PC-9 (cell line): ENCODE measurements at regions not wholly inside any gene's neighbourhood (a gene's known extent, or its start where the extent isn't known, plus 50 kb on each side); places are given as distances from the start of the nearest gene placed in this dataset.

Source experiments
- BruUV-seq: library from RNA; stranded (reverse); fragments of 400-500 nt; replicated peaks from 2 replicates; lab custom pipeline; 2021; lab: Mats Ljungman, UMichigan
- CTCF ChIA-PET: fragments of 300-600 bp; sonication (Branson Sonifier 250); formaldehyde crosslinking; loops from one replicate; lab custom pipeline; 2022; ENCODE audit warnings: antibody characterized with exemption; lab: Charles Lee
- POLR2A ChIA-PET: fragments of 300-600 bp; sonication (Branson Sonifier 250); formaldehyde crosslinking; loops from one replicate; lab custom pipeline; 2022; ENCODE audit warnings: antibody characterized with exemption; ENCODE audit not compliant: unreplicated experiment; lab: Charles Lee
- DNase-seq, 2 experiments: peaks; one replicate each; pipeline versions ENCODE4 v3.0.0 to v3.0.0-alpha.2; 2015 to 2022; ENCODE audit warnings: mixed read lengths in 1 of 2
- H2AFZ ChIP-seq: fragments of 200-600 bp; sonication (generic); 2 replicates; pipeline ENCODE4 v1.8.1; 2017; ENCODE audit warnings: antibody characterized with exemption
- H3F3A ChIP-seq: fragments of 200-600 bp; sonication (generic); 2 replicates; pipeline ENCODE4 v1.8.1; 2017; ENCODE audit warnings: antibody characterized with exemption, mild to moderate bottlenecking, low read depth; ENCODE audit not compliant: insufficient read depth
- H3K27ac ChIP-seq: fragments of 200-600 bp; sonication (generic); 2 replicates; pipeline ENCODE4 v1.6.1; 2016; ENCODE audit warnings: mixed run types
- H3K27me3 ChIP-seq: fragments of 200-600 bp; sonication (generic); 2 replicates; pipeline ENCODE4 v1.6.1; 2016; ENCODE audit warnings: low read depth, mixed run types; ENCODE audit not compliant: insufficient read depth
- H3K36me3 ChIP-seq: fragments of 200-600 bp; sonication (generic); 2 replicates; pipeline ENCODE4 v1.6.1; 2016; ENCODE audit warnings: low read depth, mixed run types
- H3K4me1 ChIP-seq: fragments of 200-600 bp; sonication (generic); replicated peaks from 2 replicates; pipeline ENCODE4 v1.6.1; 2016; ENCODE audit warnings: mixed run types; ENCODE audit not compliant: insufficient read depth
- H3K4me2 ChIP-seq: fragments of 200-600 bp; sonication (generic); 2 replicates; pipeline ENCODE4 v1.6.1; 2017; ENCODE audit warnings: mixed run types
- H3K4me3 ChIP-seq: fragments of 200-600 bp; sonication (generic); 2 replicates; pipeline ENCODE4 v1.6.1; 2016; ENCODE audit warnings: mixed run types
- H3K79me2 ChIP-seq: fragments of 200-600 bp; sonication (generic); 2 replicates; pipeline ENCODE4 v1.6.1; 2017; ENCODE audit warnings: low read depth, mixed run types
- H3K9me2 ChIP-seq: fragments of 200-600 bp; sonication (generic); 2 replicates; pipeline ENCODE4 v1.8.1; 2017; ENCODE audit warnings: mild to moderate bottlenecking; ENCODE audit not compliant: insufficient read depth
- H3K9me3 ChIP-seq: fragments of 200-600 bp; sonication (generic); 2 replicates; pipeline ENCODE4 v1.8.1; 2016; ENCODE audit warnings: low read depth; ENCODE audit not compliant: insufficient read depth
- H4K20me1 ChIP-seq: fragments of 200-600 bp; sonication (generic); 2 replicates; pipeline ENCODE4 v1.8.1; 2017; ENCODE audit not compliant: insufficient read depth
- CTCF ChIP-seq: fragments of 200-600 bp; sonication (generic); conservative IDR thresholded peaks from 2 replicates; pipeline ENCODE4 v1.6.1; 2017; ENCODE audit warnings: mixed run types, antibody characterized with exemption, mild to moderate bottlenecking, moderate library complexity
- EZH2 ChIP-seq: fragments of 200-600 bp; sonication (generic); IDR thresholded peaks from 2 replicates; pipeline ENCODE4 v1.8.0; 2017; ENCODE audit warnings: antibody characterized with exemption, low read depth
- intact Hi-C: fragments of 100-400 bp; cut with micrococcal nuclease; formaldehyde crosslinking; loops from one replicate; pipeline ENCODE4 v1.10.0; 2022; ENCODE audit not compliant: unreplicated experiment

GRCh38 chr2:221019668-221020067 lies 552.4 kb downstream of the EPHA4 start:
- no peak overlapping the region for H3K4me2 ChIP-seq
- H3K79me2 ChIP-seq, result no peaks in the 10 kb centered on the region
- TF ChIP-seq EZH2 (no peak), CTCF (no peak)
- no peaks in the 10 kb centered on the region for H4K20me1 ChIP-seq
- intact Hi-C loops, result no loop called here
- H3K9me2 ChIP-seq, result no peaks in the 10 kb centered on the region
- no peaks in the 10 kb centered on the region for H3K27me3 ChIP-seq
- no peaks in the 10 kb centered on the region for H3K4me1 ChIP-seq
- H3K9me3 ChIP-seq, result no peaks in the 10 kb centered on the region
- H2AFZ ChIP-seq, result no peak overlapping the region
- DNase-seq, result no peak
- no peaks in the 10 kb centered on the region for H3K36me3 ChIP-seq
- no peak overlapping the region for H3K4me3 ChIP-seq
- no peak overlapping the region for H3K27ac ChIP-seq
- CTCF ChIA-PET, result no interaction called here
- no peaks in the 10 kb centered on the region for H3F3A ChIP-seq
- POLR2A ChIA-PET, result no interaction called here
- no TSS peak for BruUV-seq

- Histone ChIP-seq H3K9me2 (no peaks in the 10 kb centered on the region), H3K4me2 (no peak overlapping the region), H3K27ac (no peak overlapping the region), H3K9me3 (0 out of 2 replicates have a peak, but pooled peaks cover 4% of the 10 kb centered on the region), H3K79me2 (no peaks in the 10 kb centered on the region), H3F3A (no peaks in the 10 kb centered on the region), H3K4me1 (no peaks in the 10 kb centered on the region), H2AFZ (no peak overlapping the region), H3K4me3 (no peak overlapping the region), H3K36me3 (no peaks in the 10 kb centered on the region), H4K20me1 (no peaks in the 10 kb centered on the region), H3K27me3 (no peaks in the 10 kb centered on the region)
- no peak for TF ChIP-seq CTCF
- no peak for TF ChIP-seq EZH2
- no peak for DNase-seq
- ChIA-PET POLR2A (no interaction called here), CTCF (no interaction called here)
- intact Hi-C loops, result no loop called here
- BruUV-seq, result no TSS peak
These were observed 549.5 kb downstream of the EPHA4 start for GRCh38 chr2:221022554-221022953.

- Histone ChIP-seq H3K79me2 (no peaks in the 10 kb centered on the region), H3K4me1 (no peaks in the 10 kb centered on the region), H3F3A (no peaks in the 10 kb centered on the region), H3K27me3 (no peaks in the 10 kb centered on the region), H3K4me2 (no peak overlapping the region), H4K20me1 (no peaks in the 10 kb centered on the region), H3K27ac (no peak overlapping the region), H3K4me3 (no peak overlapping the region), H3K36me3 (no peaks in the 10 kb centered on the region), H2AFZ (no peak overlapping the region), H3K9me3 (0 out of 2 replicates have a peak, but pooled peaks cover 4% of the 10 kb centered on the region), H3K9me2 (no peaks in the 10 kb centered on the region)
- DNase-seq, result no peak
- BruUV-seq, result no TSS peak
- TF ChIP-seq CTCF, result no peak
- no peak for TF ChIP-seq EZH2
- ChIA-PET CTCF (no interaction called here), POLR2A (no interaction called here)
- intact Hi-C loops, result no loop called here
These were observed 546.7 kb downstream of the EPHA4 start for GRCh38 chr2:221025398-221025797.
